GM12892 (cell line): ENCODE measurements at regions not wholly inside any gene's neighbourhood (a gene's known extent, or its start where the extent isn't known, plus 50 kb on each side); places are given as distances from the start of the nearest gene placed in this dataset.

Source experiments
- POLR2A ChIP-seq: IDR thresholded peaks from 2 replicates; pipeline ENCODE4 v1.6.1; 2011; ENCODE audit warnings: low read depth, low read length, control low read depth
- POLR2AphosphoS5 ChIP-seq: IDR thresholded peaks from 2 replicates; pipeline ENCODE4 v1.6.1; 2011; ENCODE audit warnings: low read depth, low read length, control low read depth

- TF ChIP-seq POLR2AphosphoS5: no peak
- TF ChIP-seq POLR2A: no peak
Observed at GRCh38 chr16:80147026-80147655, 393.7 kb upstream of the DYNLRB2 start.
